ENCODE measurements at regions not wholly inside any gene's neighbourhood (a gene's known extent, or its start where the extent isn't known, plus 50 kb on each side); places are given as distances from the start of the nearest gene placed in this dataset.

DNA sequence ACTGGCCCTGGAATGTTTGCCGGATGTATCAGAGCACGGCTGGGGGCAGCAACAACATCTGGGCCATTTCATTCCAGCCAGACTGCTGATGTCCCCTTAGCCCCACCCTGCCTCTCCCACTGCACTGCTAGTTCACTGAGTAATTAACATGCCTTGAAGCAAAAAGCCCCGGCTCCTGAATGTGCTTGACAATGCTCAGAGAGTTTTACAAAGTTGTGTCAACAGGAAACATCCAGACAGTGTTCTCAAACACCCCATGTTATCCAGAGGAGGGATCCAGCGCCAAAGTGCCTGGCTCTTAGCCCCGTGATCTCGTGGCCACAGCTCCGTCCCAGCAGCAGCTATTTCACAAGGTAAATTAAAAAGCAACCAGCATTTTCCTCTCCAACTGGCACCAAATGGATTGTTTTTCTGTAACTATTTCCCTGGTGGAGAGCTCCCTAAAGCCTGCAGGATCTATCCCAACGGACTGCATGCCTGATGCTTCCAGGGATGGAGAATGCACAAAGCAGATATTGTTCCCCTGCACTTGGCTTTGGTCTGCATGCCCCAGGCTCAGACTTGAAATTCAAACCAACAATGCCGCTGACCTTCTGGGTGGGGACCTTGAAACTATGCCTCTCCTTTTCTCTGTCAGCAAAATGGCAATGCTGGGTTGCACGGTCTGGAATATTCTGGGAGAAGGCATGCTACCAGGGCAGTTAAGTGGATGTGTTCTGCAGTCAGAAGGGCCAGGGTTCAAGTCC lies 115.6 kb upstream of the CDH5 start:
- FAIRE-seq, result no peak

More for the DNA sequence above, 115.6 kb upstream of the CDH5 start:
- WGBS, 2 experiments (ENCODE audit: extremely low coverage in 1 of 2, insufficient coverage in 1 of 2, insufficient read length in 1 of 2, insufficient replicate concordance in 2 of 2, low coverage in 1 of 2, low lambda C conversion rate in 2 of 2, missing lambda C conversion rate in 1 of 2), result 89% methylated on average over 10 of the region's 10 CpGs; no CpG with 5 or more reads in 1 of the 2 experiments
- no peaks in the 10 kb centered on the region for H3K36me3 ChIP-seq (ENCODE audit: control insufficient read depth in 2 of 4, insufficient read depth in 4 of 4, low read length in 3 of 4)
- TF ChIP-seq JUN (IDR thresholded peaks at IDR 0.05; ENCODE audit: low read depth, low read length) (no peak), SP1 (IDR thresholded peaks at IDR 0.05; ENCODE audit: low read depth, low read length) (no peak), JUND (IDR thresholded peaks at IDR 0.05; ENCODE audit: low read length) (no peak)
- H3K23me2 ChIP-seq (ENCODE audit: low read depth, low read length), result no peaks in the 10 kb centered on the region
- H2AFZ ChIP-seq (ENCODE audit: low read length), result 0 out of 2 replicates have a peak overlapping the region, but pooled peaks have one; percentile 41
- no peaks in the 10 kb centered on the region; a peak in 1 of 4 replicates for H3K9me3 ChIP-seq (ENCODE audit: insufficient read depth in 2 of 2, low read depth in 1 of 2, low read length in 1 of 2)
- no peaks in the 10 kb centered on the region for H4K20me1 ChIP-seq (replicated peaks in 1 of 2; ENCODE audit: control insufficient read depth in 1 of 2, insufficient read depth in 2 of 2, low read length in 2 of 2)
- no peak overlapping the region for H2BK12ac ChIP-seq (ENCODE audit: low read depth, low read length)
- H2BK5ac ChIP-seq (ENCODE audit: low read depth, low read length), result no peak overlapping the region
- no peaks in the 10 kb centered on the region for H3K27me3 ChIP-seq (replicated peaks in 1 of 4; ENCODE audit: control insufficient read depth in 3 of 4, extremely low read depth in 1 of 4, insufficient read depth in 3 of 4, low read length in 3 of 4)
- H3K4me2 ChIP-seq (ENCODE audit: insufficient read depth in 1 of 2, low read depth in 2 of 2, low read length in 2 of 2), result no peak overlapping the region
- no peak overlapping the region for H3K56ac ChIP-seq (replicated peaks; ENCODE audit: insufficient read length, low read depth, low read length)
- no peak overlapping the region for H3K4me3 ChIP-seq (ENCODE audit: extremely low read depth in 1 of 4, insufficient read depth in 2 of 4, low read depth in 3 of 4, low read length in 4 of 4)
- no peak overlapping the region for H3K27ac ChIP-seq (ENCODE audit: low read depth, low read length)
- no peak overlapping the region for H3K23ac ChIP-seq (ENCODE audit: insufficient read length)
- H2BK15ac ChIP-seq (ENCODE audit: low read length), result no peak overlapping the region
- no peak overlapping the region for H3K14ac ChIP-seq (ENCODE audit: insufficient read length)
- H3K79me2 ChIP-seq (ENCODE audit: control insufficient read depth in 1 of 2, insufficient read depth in 2 of 2, low read length in 2 of 2), result no peaks in the 10 kb centered on the region
- ChIA-PET POLR2A (ENCODE audit: partially characterized antibody) (no interaction called here), CTCF (ENCODE audit: partially characterized antibody) (interaction anchor here (1.3 kb wide), 1 partner anchor 259 kb away, joined by 3 read pairs; no protein-coding TSS in a partner anchor)
- H3K4me1 ChIP-seq (replicated peaks in 1 of 4; ENCODE audit: control insufficient read depth in 3 of 4, insufficient read depth in 4 of 4, low read length in 3 of 4), result no peaks in the 10 kb centered on the region
- no peak overlapping the region for H4K91ac ChIP-seq (replicated peaks; ENCODE audit: insufficient read length, low read length)
- no peak overlapping the region for H3K4ac ChIP-seq (replicated peaks; ENCODE audit: insufficient read length, low read depth, low read length)
- no peak overlapping the region for H2BK120ac ChIP-seq (replicated peaks; ENCODE audit: low read depth, low read length)
- no peak overlapping the region for H2BK20ac ChIP-seq (ENCODE audit: low read length)
- H3K9ac ChIP-seq (replicated peaks in 1 of 4; ENCODE audit: extremely low read depth in 1 of 4, low read depth in 3 of 4, low read length in 3 of 4), result no peak overlapping the region
- H3K18ac ChIP-seq (ENCODE audit: extremely low read depth, low read length), result no peak overlapping the region
- no peaks in the 10 kb centered on the region for H3K79me1 ChIP-seq (ENCODE audit: low read depth, low read length)
- no peak overlapping the region for H4K8ac ChIP-seq (ENCODE audit: extremely low read depth, insufficient read depth, low read length)
- no peak for DNase-seq (ENCODE audit: low read depth in 1 of 2, low spot score in 2 of 2)
- no peak overlapping the region for H2AK5ac ChIP-seq (ENCODE audit: low read depth, low read length)
- H4K5ac ChIP-seq (ENCODE audit: insufficient read length, low read depth, low read length), result no peak overlapping the region

Measured in H1 (cell line).